Muscle layer of colon (tissue), 2 donors: ENCODE measurements at regions not wholly inside any gene's neighbourhood (a gene's known extent, or its start where the extent isn't known, plus 50 kb on each side); places are given as distances from the start of the nearest gene placed in this dataset.

ENCODE experiments used
- H3K27ac ChIP-seq: one replicate; pipeline ENCODE4 v1.7.0; 2013; ENCODE audit warnings: low read depth, mild to moderate bottlenecking, low read length, moderate library complexity
- H3K27me3 ChIP-seq, 2 donors: one replicate each; pipeline ENCODE4 v1.7.0; 2013; ENCODE audit warnings: low read length in 2 of 2, mild to moderate bottlenecking in 2 of 2; ENCODE audit not compliant: insufficient read depth in 2 of 2, control insufficient read depth in 1 of 2
- H3K36me3 ChIP-seq: one replicate; pipeline ENCODE4 v1.7.0; 2013; ENCODE audit warnings: mild to moderate bottlenecking, low read length; ENCODE audit not compliant: insufficient read depth
- H3K4me1 ChIP-seq: one replicate; pipeline ENCODE4 v1.7.0; 2013; ENCODE audit warnings: mild to moderate bottlenecking, low read length; ENCODE audit not compliant: insufficient read depth
- H3K4me3 ChIP-seq, 2 donors: one replicate each; pipeline ENCODE4 v1.7.0; 2013; ENCODE audit warnings: low read length in 2 of 2, low read depth in 1 of 2, mild to moderate bottlenecking in 1 of 2, moderate library complexity in 1 of 2
- H3K9ac ChIP-seq: one replicate; pipeline ENCODE4 v1.7.0; 2013; ENCODE audit warnings: low read length
- H3K9me3 ChIP-seq: one replicate; pipeline ENCODE4 v1.7.0; 2013; ENCODE audit warnings: mild to moderate bottlenecking, low read length
- donor health status: abdominal sarcoma.
- donor health status: Adenocarcinoma of cecum.

- Histone ChIP-seq H3K4me1 (no peaks in the 10 kb centered on the region), H3K27ac (no peak overlapping the region), H3K36me3 (no peaks in the 10 kb centered on the region), H3K9me3 (no peaks in the 10 kb centered on the region), H3K27me3 (no peaks in the 10 kb centered on the region), H3K4me3 (no peak overlapping the region), H3K9ac (no peak overlapping the region)
Measured at GRCh38 chr13:34583181-34583580, 358.9 kb upstream of the NBEA start.

- Histone ChIP-seq H3K4me3 (no peak overlapping the region), H3K27me3 (no peaks in the 10 kb centered on the region), H3K36me3 (no peaks in the 10 kb centered on the region), H3K27ac (no peak overlapping the region), H3K9ac (no peak overlapping the region), H3K4me1 (peaks cover 8% of the 10 kb centered on the region), H3K9me3 (no peaks in the 10 kb centered on the region)
Measured at GRCh38 chr13:34587576-34587975, 354.5 kb upstream of the NBEA start.

GRCh38 chr13:34588362-34588761 is 353.7 kb upstream of the NBEA start:
- H3K4me3 ChIP-seq: no peak overlapping the region
- H3K9ac ChIP-seq: no peak overlapping the region
- no peaks in the 10 kb centered on the region for H3K36me3 ChIP-seq
- H3K4me1 ChIP-seq: peaks cover 8% of the 10 kb centered on the region
- no peaks in the 10 kb centered on the region for H3K9me3 ChIP-seq
- no peaks in the 10 kb centered on the region for H3K27me3 ChIP-seq
- H3K27ac ChIP-seq: no peak overlapping the region

GRCh38 chr13:34589581-34589980 is 352.5 kb upstream of the NBEA start:
- H3K27ac ChIP-seq: no peak overlapping the region
- no peaks in the 10 kb centered on the region for H3K27me3 ChIP-seq
- no peaks in the 10 kb centered on the region for H3K36me3 ChIP-seq
- H3K4me3 ChIP-seq: no peak overlapping the region
- peaks cover 8% of the 10 kb centered on the region for H3K4me1 ChIP-seq
- H3K9me3 ChIP-seq: no peaks in the 10 kb centered on the region
- no peak overlapping the region for H3K9ac ChIP-seq

- Histone ChIP-seq H3K27ac (no peak overlapping the region), H3K9me3 (no peaks in the 10 kb centered on the region), H3K4me3 (no peak overlapping the region), H3K36me3 (no peaks in the 10 kb centered on the region), H3K27me3 (no peaks in the 10 kb centered on the region), H3K4me1 (peaks cover 8% of the 10 kb centered on the region), H3K9ac (no peak overlapping the region)
Measured at GRCh38 chr13:34591129-34591528, 350.9 kb upstream of the NBEA start.

GRCh38 chr13:34591900-34592529 is 350.1 kb upstream of the NBEA start:
- no peaks in the 10 kb centered on the region for H3K9me3 ChIP-seq
- H3K27me3 ChIP-seq: no peaks in the 10 kb centered on the region
- H3K27ac ChIP-seq: no peak overlapping the region
- H3K4me3 ChIP-seq: no peak overlapping the region
- H3K9ac ChIP-seq: no peak overlapping the region
- H3K36me3 ChIP-seq: no peaks in the 10 kb centered on the region
- peaks cover 8% of the 10 kb centered on the region for H3K4me1 ChIP-seq

GRCh38 chr13:34593658-34594057 is 348.4 kb upstream of the NBEA start:
- Histone ChIP-seq H3K36me3 (no peaks in the 10 kb centered on the region), H3K4me3 (no peak overlapping the region), H3K27ac (no peak overlapping the region), H3K9me3 (no peaks in the 10 kb centered on the region), H3K9ac (no peak overlapping the region), H3K27me3 (no peaks in the 10 kb centered on the region), H3K4me1 (peaks cover 8% of the 10 kb centered on the region)

- Histone ChIP-seq H3K4me3 (no peak overlapping the region), H3K4me1 (peaks cover 8% of the 10 kb centered on the region), H3K9ac (no peak overlapping the region), H3K36me3 (no peaks in the 10 kb centered on the region), H3K27me3 (no peaks in the 10 kb centered on the region), H3K9me3 (no peaks in the 10 kb centered on the region), H3K27ac (no peak overlapping the region)
Measured at GRCh38 chr13:34594507-34594906, 347.6 kb upstream of the NBEA start.

- no peaks in the 10 kb centered on the region for H3K9me3 ChIP-seq
- H3K27me3 ChIP-seq: no peaks in the 10 kb centered on the region
- H3K27ac ChIP-seq: no peak overlapping the region
- H3K4me3 ChIP-seq: no peak overlapping the region
- H3K4me1 ChIP-seq: no peaks in the 10 kb centered on the region
- no peak overlapping the region for H3K9ac ChIP-seq
- no peaks in the 10 kb centered on the region for H3K36me3 ChIP-seq
Measured at GRCh38 chr13:34608331-34608730, 333.7 kb upstream of the NBEA start.

- Histone ChIP-seq H3K27ac (no peak overlapping the region), H3K4me3 (no peak overlapping the region), H3K9ac (no peak overlapping the region), H3K4me1 (no peaks in the 10 kb centered on the region), H3K36me3 (no peaks in the 10 kb centered on the region), H3K9me3 (no peaks in the 10 kb centered on the region), H3K27me3 (no peaks in the 10 kb centered on the region)
Measured at GRCh38 chr13:34611671-34612070, 330.4 kb upstream of the NBEA start.

- Histone ChIP-seq H3K27ac (no peak overlapping the region), H3K4me3 (no peak overlapping the region), H3K27me3 (no peaks in the 10 kb centered on the region), H3K9me3 (no peaks in the 10 kb centered on the region), H3K9ac (no peak overlapping the region), H3K4me1 (no peaks in the 10 kb centered on the region), H3K36me3 (no peaks in the 10 kb centered on the region)
Measured at GRCh38 chr13:34617473-34618083, 324.5 kb upstream of the NBEA start.

- Histone ChIP-seq H3K4me1 (no peaks in the 10 kb centered on the region), H3K4me3 (no peak overlapping the region), H3K27me3 (no peaks in the 10 kb centered on the region)
Measured at GRCh38 chr13:34618654-34619053, 323.4 kb upstream of the NBEA start.

More at GRCh38 chr13:34618654-34619053, 323.4 kb upstream of the NBEA start:
- H3K9me3 ChIP-seq: no peaks in the 10 kb centered on the region
- H3K36me3 ChIP-seq: no peaks in the 10 kb centered on the region
- H3K9ac ChIP-seq: no peak overlapping the region
- no peak overlapping the region for H3K27ac ChIP-seq
